ENCODE measurements at regions not wholly inside any gene's neighbourhood (a gene's known extent, or its start where the extent isn't known, plus 50 kb on each side); places are given as distances from the start of the nearest gene placed in this dataset.
A peak's percentile ranks its signal among the peaks of the same experiment; 100 is the strongest.

GRCh38 chr6:15904651-15905376 is 224.1 kb upstream of the MYLIP start:
- Histone ChIP-seq H3K4me3 (ENCODE audit: low read depth, low read length, poor library complexity, severe bottlenecking) (no peak overlapping the region), H3K9me3 (ENCODE audit: low read length) (no peaks in the 10 kb centered on the region; the same call in 1 of the 2 replicates), H3K79me2 (ENCODE audit: insufficient read depth, low read depth, low read length) (no peaks in the 10 kb centered on the region), H4K20me1 (ENCODE audit: insufficient read depth, low read length) (no peaks in the 10 kb centered on the region), H3K4me1 (ENCODE audit: insufficient read depth, low read length, poor library complexity, severe bottlenecking) (peaks cover 71% of the 10 kb centered on the region), H3K9me2 (ENCODE audit: insufficient read depth, low read length) (no peaks in the 10 kb centered on the region), H3K27ac (ENCODE audit: low read depth, low read length, poor library complexity, severe bottlenecking) (no peak overlapping the region), H3K36me3 (ENCODE audit: insufficient read depth, low read length) (no peaks in the 10 kb centered on the region; the same call in 1 of the 2 replicates), H2AFZ (ENCODE audit: low read length) (peak overlapping the region; percentile 98), H3K4me2 (ENCODE audit: low read length) (peak overlapping the region; percentile 48)
- intact Hi-C loops (cut with micrococcal nuclease; ENCODE audit: unreplicated experiment): no loop called here
- no TSS peak for BruUV-seq (replicated peaks)
- DNase-seq (ENCODE audit: low spot score): no peak
- CTCF ChIA-PET (ENCODE audit: unreplicated experiment): no interaction called here
- POLR2A ChIA-PET: interaction anchor here (0.6 kb wide), 1 partner anchor 23 kb away, joined by 4 read pairs; no protein-coding TSS in a partner anchor
- no peak for TF ChIP-seq EZH2phosphoT487 (IDR thresholded peaks at IDR 0.05; ENCODE audit: borderline replicate concordance, low read depth, low read length)
- TF ChIP-seq, protein P1, sequence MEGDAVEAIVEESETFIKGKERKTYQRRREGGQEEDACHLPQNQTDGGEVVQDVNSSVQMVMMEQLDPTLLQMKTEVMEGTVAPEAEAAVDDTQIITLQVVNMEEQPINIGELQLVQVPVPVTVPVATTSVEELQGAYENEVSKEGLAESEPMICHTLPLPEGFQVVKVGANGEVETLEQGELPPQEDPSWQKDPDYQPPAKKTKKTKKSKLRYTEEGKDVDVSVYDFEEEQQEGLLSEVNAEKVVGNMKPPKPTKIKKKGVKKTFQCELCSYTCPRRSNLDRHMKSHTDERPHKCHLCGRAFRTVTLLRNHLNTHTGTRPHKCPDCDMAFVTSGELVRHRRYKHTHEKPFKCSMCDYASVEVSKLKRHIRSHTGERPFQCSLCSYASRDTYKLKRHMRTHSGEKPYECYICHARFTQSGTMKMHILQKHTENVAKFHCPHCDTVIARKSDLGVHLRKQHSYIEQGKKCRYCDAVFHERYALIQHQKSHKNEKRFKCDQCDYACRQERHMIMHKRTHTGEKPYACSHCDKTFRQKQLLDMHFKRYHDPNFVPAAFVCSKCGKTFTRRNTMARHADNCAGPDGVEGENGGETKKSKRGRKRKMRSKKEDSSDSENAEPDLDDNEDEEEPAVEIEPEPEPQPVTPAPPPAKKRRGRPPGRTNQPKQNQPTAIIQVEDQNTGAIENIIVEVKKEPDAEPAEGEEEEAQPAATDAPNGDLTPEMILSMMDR (conservative IDR thresholded peaks at IDR 0.05; ENCODE audit: low read length): no peak

DNA sequence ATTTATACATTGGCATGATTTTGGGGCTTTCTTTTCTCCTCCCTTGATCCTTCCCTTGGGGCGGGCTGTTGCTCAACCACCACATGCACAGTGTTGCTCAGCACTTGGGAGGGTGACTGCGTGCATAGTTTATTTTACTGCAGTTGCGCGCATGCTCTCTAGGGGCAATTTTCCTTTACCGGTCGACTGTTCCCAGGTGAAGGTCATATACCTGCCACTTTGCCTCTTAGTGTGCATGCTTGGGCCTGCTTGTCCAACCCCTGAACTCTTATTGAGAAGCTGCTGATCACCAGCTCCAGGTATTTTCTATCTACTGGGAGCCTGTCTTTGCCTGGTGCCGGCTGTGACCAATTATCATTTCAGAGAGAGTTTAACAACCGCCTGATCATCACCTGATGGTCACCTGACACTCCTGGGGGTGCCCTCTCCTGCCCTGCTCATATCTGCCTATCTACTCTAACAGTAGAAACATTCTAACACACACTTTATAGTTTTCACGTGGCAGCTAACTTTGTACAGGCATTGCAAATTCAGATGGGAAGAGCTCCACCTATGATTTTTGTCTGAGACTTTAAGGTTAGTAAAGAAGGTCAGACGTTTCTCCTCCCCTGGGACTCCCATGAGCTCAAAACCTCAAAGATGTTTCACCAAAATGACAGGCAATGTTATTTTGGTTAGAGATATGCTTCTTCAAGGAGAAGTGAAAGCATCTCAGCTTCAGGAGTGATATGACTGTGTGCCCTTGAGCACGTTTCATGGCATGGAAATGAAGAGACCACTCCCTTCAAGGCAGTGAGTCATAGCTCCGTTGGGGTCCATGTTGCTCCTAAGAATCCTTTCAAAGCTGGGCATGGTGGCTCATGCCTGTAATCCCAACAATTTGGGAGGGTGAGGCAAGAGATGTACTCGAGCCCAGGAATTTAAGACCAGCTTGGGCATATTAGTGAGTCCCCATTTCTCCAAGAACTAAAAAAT is 227.5 kb upstream of the MYLIP start:
- H2AFZ ChIP-seq (ENCODE audit: low read length): peak overlapping the region; percentile 94
- H3K79me2 ChIP-seq (ENCODE audit: insufficient read depth, low read depth, low read length): no peaks in the 10 kb centered on the region
- intact Hi-C loops (cut with micrococcal nuclease; ENCODE audit: unreplicated experiment): loop anchor here (1.0 kb wide), 1 partner anchor 230 kb away; no protein-coding TSS in a partner anchor
- peak overlapping the region; percentile 60 for H3K4me2 ChIP-seq (ENCODE audit: low read length)
- peak; percentile 90 for DNase-seq (ENCODE audit: low spot score)
- H3K9me3 ChIP-seq (ENCODE audit: low read length): no peaks in the 10 kb centered on the region; the same call in 1 of the 2 replicates
- peak overlapping the region; percentile 32 for H3K4me3 ChIP-seq (ENCODE audit: low read depth, low read length, poor library complexity, severe bottlenecking)
- H4K20me1 ChIP-seq (ENCODE audit: insufficient read depth, low read length): no peaks in the 10 kb centered on the region
- no TSS peak for BruUV-seq (replicated peaks)
- H3K36me3 ChIP-seq (ENCODE audit: insufficient read depth, low read length): no peaks in the 10 kb centered on the region; the same call in 1 of the 2 replicates
- CTCF ChIA-PET (ENCODE audit: unreplicated experiment): interaction anchor here (0.7 to 1.0 kb wide), 3 partner anchors 9 to 22 kb away, joined by 3 to 4 read pairs (median 3); no protein-coding TSS in a partner anchor
- H3K27ac ChIP-seq (ENCODE audit: low read depth, low read length, poor library complexity, severe bottlenecking): peak overlapping the region; percentile 83
- POLR2A ChIA-PET: interaction anchor here (0.5 to 4.9 kb wide), 19 partner anchors 9 to 519 kb away, joined by 3 to 26 read pairs (median 3); no protein-coding TSS in a partner anchor
- TF ChIP-seq, protein P1 (conservative IDR thresholded peaks at IDR 0.05; ENCODE audit: low read length): no peak; the same call in 1 of the 2 replicates
- no peak for TF ChIP-seq EZH2phosphoT487 (IDR thresholded peaks at IDR 0.05; ENCODE audit: borderline replicate concordance, low read depth, low read length)
- peaks cover 71% of the 10 kb centered on the region for H3K4me1 ChIP-seq (ENCODE audit: insufficient read depth, low read length, poor library complexity, severe bottlenecking)
- no peaks in the 10 kb centered on the region for H3K9me2 ChIP-seq (ENCODE audit: insufficient read depth, low read length)

Data from OCI-LY7 (cell line).